HUDEP-2 (cell line): ENCODE measurements at regions not wholly inside any gene's neighbourhood (a gene's known extent, or its start where the extent isn't known, plus 50 kb on each side); places are given as distances from the start of the nearest gene placed in this dataset.

Experiments used
- DNase-seq, 76 experiments: peaks; one replicate each; lab custom pipeline; 2025; ENCODE audit not compliant: unreplicated experiment in 76 of 76; lab: John Stamatoyannopoulos, UW

- no peak for DNase-seq
Observed at GRCh38 chr10:29962166-29962850, 97.1 kb downstream of the JCAD start.

- DNase-seq, result no peak
Observed at GRCh38 chr10:29961351-29961750, 98.0 kb downstream of the JCAD start.

DNA sequence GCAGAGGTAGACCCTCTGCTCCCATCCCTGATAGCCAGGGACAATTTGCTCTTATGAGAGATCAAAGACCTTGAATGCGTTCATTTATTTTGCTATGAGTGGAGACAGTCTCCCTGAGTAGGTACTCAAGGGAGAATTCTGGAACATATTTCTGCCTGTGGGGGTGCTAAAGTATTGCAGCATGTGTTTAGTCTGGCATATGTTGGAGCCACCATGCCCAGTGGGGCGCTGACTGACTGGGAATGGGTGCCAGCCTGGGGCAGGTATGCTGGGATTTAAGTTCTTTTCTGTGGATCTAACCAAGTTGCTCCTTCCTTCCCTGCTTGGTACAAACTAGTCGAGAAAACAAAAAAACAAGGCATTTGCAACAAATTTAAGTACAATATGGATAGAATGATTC, 99.1 kb downstream of the JCAD start:
- no peak for DNase-seq

DNA sequence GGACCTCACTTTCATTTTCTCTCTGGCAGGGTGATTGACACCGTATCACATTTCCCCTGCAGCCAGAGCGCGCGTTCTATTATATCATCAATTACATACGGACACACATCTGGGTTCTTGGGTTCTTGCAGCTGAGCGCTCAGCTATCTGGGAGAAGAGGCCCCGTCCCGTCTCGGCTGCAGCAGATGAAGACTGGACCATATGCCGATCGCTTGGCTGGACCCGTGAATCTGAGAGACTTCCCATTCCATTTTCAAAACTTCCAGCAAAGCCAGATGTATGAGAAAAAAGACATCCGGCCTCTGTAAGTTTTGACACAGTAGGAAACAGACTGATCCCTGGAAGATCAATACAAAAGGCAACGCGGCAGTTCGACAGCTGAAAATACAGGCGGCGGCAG, 99.8 kb downstream of the JCAD start:
- no peak for DNase-seq

DNA sequence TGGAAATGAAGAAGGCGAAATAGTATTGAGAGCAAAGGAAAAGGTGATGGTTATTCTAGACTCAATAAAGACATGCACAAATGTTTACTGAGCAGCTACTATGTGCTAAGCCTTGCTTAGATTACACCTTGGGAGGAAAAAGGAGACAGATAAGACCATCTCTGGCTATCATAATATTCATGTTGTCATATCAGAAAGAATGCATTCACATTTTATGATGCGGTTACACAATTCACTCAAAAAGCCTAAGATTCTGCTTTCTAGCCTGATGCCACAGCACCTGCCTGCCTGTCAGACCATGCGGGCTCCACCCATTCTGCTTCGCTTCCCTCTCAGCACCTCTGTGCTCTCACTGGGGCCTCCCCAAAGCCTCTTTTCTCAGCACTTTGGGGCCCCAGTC, 100.9 kb downstream of the JCAD start:
- DNase-seq, result no peak

- DNase-seq, result no peak
Observed at GRCh38 chr10:29957907-29958331, 101.5 kb downstream of the JCAD start.

DNA sequence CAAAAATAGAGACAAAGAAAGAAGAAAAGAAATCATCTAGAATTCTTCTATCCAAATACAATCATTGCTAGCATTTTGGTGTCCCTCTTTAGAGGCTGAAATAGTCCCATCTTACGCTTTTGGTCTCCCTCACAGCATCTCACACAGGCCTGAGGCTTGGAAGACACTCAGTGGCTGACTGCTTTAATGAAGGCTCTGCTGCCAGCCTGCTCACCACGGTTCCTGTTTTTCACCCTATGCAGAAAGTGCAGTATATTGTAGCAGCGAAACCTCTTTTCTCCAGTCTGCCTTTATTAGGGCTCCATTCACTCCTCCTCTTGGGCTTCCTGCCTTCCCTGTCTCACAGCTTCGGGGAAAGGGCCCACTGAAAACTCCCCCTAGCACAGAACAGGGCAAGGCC, 102.2 kb downstream of the JCAD start:
- DNase-seq, result no peak

DNA sequence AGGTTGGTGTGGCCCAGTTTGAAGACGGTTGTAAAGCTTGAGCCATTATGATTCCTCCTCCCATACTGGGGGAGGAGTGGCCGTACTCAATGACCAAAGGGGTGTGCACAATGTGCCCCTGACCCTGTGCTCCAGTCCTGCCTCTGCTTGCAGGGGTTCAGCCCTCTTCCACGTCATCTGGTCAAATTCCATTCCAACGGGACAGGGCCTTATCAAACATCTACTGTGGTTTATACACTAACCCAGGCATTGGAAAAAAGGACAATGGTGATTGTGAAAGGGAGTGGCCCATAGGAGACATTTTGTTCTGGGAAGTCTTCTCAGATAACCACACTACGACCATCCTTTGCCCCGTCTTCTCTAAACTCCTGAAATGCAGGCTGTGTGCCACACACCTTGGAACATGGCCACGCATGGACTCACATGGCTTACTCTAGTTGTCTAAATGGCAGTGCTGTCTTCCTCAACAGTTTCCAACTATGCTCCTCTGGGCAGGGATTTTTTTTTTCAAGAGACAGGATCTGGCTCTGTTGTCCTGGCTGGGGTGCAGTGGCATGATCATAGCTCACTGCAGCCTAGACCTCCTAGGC, 103.0 kb downstream of the JCAD start:
- no peak for DNase-seq

DNA sequence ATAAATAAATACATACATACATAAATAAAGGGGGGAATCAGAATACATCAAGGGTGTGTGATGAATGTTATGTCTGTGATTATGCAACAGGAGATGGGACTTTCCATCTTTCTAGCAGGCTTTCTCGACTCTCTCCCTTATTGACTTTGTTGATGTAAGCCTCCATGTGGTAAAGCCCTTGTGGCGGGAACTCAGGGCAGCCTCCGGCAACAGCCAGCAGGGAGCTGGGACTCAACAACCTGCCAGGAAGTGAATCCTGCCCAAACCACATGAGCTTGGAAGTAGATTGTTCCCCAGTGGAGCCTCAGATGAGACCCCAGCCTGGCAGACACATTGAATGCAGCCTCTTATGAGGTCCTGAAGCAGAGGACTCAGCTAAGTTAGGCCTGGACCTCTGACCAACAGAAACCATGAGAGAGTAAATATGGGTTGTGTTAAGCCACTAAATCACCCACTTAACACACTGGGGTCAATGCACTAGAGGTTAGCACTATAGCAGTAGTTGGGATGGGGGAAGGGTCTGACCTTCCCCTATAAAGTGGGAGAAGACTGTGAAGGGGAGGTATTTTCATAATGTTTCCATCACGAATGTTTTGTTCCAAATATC, 104.0 kb downstream of the JCAD start:
- DNase-seq, result no peak

DNA sequence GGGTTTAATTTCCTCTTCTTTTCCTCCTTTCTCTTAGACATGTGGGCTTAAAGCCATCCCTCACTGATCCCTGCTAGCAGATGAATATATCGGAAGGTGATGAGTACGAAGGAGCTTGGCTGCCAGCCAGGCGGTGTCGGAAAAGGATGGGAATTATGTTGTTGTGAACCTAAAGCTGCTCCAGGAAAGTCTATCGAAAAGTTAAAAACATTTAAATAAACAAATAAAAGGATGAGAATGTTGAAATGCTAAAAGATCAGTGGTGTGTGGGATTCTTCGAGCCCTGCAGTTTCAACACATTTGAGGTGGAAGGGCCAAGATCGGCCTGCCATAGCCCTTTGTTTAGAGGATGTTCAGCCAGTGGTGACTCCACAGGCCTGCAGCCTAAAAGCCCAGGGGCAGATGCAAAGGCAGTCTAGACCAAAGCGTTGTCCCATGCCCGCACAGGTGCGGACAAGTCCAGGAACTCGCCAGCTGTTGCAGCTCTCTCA, 107.9 kb downstream of the JCAD start:
- no peak for DNase-seq

GRCh38 chr10:29950391-29950790, 109.0 kb downstream of the JCAD start:
- DNase-seq, result no peak

GRCh38 chr10:29949411-29950011, 109.9 kb downstream of the JCAD start:
- no peak for DNase-seq

DNA sequence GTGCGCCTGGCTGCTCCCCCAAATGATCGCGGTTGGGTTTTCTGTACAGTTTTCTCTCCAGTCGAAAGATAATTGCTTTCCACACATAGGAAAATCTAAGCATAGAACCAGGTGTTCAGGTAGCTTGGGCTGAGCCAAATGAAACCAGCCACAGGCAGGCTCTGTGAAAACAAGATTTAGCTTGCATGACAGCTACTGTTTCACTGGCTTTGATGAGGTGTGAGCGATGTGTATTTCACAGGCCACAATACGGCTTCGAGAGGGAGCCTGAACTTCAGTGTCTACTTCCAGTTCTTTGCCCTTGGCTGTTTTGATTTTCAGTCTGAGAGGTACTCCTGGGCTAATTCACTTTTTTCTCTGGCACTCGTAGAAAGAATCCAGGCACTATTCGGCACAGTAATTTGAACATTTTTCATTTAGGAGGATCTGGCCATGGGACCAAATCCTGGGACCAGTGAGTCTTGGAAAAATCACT, 110.5 kb downstream of the JCAD start:
- DNase-seq, result no peak

DNA sequence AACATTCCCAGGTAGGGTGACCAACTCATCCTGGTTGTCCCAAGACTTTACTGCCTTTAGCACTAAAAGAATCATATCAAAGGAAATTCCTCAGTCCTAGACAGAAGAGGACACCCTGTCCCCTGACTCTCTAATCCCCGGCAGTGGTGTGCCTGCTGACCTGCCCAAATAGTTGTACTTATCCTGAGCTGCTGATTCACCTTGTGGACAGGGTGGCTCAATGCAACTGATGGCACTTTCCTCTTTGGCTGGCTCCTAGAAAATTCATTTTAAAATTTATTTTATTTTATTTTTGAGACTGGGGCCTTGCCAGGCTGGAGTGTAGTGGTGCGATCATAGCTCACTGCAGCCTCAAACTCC, 111.7 kb downstream of the JCAD start:
- no peak for DNase-seq

DNA sequence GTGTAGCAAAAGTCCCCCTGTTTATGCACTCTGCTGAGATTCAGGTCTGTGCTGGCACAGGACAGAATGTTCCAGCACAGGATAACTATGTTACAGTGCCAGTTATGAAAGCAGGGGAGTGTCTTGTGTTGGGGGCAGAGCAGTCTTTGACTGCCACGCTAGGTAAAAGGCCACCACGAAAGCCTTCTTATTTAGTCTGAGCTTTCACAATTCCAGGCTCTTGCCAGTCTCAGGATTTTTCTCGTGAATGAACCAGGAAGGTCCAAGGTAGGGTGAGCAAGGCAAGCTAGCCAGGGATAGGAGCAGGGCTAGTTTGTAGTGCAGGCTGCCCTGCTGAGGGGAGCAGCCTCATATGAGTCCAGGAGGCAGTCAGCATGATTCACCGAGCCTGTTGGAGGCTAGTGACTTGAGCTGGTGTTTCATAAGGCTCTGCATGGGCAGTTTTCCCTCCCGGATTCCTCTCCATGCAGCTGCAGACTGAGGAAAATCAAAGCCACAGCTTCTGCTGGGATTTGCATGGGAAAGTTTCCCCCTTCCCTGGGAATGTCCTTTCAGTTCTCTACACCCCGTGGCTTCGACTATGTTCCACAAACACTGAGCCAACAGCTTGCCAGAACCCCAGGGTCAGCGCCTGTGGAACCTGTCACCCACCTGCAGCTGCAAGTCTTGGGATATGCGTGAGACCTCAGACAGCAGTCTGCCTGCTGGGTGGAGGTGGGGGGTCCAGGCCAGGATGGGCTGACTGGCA, 112.3 kb downstream of the JCAD start:
- no peak for DNase-seq

GRCh38 chr10:29946614-29946952, 112.8 kb downstream of the JCAD start:
- DNase-seq, result no peak

- DNase-seq, result no peak
Observed at GRCh38 chr10:29941476-29941875, 117.9 kb downstream of the JCAD start.

DNA sequence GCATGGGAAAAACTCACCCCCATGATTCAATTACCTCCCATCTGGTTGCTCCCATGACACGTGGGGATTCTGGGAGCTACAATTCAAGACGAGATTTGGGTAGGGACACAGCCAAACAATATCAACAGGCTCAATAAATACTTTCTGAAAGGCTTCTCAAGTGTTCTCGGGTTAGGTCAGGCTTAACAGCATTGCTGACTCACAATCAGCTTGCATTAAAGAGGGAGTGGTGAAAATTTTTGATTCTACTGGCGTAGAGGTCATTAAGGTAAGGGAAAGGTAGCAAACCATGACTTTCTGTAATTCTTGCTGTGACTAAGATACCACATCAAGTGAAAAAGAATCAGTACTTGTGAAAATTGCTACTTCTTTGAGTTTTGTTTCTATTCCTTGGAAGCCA, 126.4 kb downstream of the JCAD start:
- no peak for DNase-seq

DNA sequence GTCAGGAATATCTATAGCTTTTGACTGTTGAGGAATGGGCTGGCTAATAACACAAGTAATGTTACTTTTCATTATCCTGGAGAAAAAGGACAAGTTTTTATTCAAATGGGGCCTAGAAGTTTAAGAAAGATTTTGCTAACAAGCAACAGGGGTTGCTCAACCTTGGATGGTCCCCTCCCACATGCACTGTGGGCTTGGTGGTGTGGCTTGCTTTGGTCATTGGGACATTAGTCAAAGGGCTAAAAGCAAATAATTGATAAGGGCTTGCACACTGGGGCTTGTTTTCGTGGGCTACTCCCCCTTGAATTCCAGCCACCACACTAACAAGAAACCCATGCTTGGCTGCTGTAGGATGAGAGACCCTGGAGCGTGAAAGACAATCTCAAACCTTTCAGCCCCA, 127.6 kb downstream of the JCAD start:
- DNase-seq, result no peak

GRCh38 chr10:29929006-29929405, 130.4 kb downstream of the JCAD start:
- DNase-seq, result no peak

- DNase-seq, result no peak
Observed at GRCh38 chr10:29926693-29927048, 132.7 kb downstream of the JCAD start.
